ENCODE measurements at regions not wholly inside any gene's neighbourhood (a gene's known extent, or its start where the extent isn't known, plus 50 kb on each side); places are given as distances from the start of the nearest gene placed in this dataset.
A peak's percentile ranks its signal among the peaks of the same experiment; 100 is the strongest.

DNA sequence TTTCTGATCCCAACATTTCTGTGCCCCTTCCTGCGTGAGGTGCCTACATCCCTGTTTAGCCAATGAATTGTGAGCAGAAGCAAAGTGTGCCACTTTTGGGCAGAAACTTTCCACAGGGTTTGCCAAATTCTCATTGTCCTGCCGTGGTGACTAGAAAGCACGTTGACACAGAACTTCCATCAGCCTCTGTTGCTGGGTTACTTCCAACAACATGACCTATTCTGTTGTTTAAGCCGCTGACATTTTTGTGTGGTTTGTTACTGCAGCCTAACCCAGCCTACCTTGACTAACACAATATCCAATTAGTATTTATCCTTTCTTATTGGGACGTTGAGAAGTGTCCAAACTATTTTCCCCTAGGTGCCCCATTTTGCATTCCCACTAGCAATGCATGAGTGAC is 136.8 kb downstream of the URB2 start:
- no peak for DNase-seq (ENCODE audit: low spot score)

DNA sequence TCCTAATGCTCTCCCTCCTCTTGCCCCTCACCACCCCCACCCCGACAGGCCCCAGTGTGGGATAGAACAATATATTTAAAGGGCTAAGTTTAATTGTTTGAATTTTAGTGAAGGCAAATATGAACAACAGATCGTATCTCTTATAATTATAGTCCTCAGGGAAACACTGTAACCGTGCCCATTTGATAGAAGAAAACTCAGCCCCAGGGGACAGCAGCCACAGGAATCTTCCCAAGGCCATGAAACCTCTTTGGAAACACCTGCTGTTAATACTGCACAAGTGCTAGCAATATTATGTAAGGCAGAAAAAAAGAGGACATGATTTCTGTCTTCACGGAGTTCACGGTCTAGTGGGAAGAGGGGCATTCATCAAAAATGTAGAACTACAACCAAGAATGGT is 142.2 kb downstream of the URB2 start:
- DNase-seq (ENCODE audit: low spot score), result no peak

DNA sequence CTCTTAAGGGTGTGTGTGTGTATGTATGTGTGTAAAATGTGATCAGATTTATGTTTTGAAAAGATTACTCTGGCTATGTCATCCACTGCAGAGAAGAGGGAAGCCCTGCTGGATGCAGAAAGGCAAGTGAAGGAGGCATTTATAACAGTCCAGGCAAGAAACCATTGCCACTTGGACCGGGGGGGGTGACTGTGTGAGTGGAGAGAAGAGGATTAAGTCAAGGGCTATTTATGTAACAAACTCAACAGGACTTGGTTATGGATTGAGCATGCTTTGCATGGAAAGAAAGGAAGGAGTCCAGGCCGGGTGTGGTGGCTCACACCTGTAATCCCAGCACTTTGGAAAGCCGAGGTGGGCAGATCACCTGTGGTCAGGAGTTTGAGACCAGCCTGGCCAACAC is 143.0 kb downstream of the URB2 start:
- no peak for DNase-seq (ENCODE audit: low spot score)

DNA sequence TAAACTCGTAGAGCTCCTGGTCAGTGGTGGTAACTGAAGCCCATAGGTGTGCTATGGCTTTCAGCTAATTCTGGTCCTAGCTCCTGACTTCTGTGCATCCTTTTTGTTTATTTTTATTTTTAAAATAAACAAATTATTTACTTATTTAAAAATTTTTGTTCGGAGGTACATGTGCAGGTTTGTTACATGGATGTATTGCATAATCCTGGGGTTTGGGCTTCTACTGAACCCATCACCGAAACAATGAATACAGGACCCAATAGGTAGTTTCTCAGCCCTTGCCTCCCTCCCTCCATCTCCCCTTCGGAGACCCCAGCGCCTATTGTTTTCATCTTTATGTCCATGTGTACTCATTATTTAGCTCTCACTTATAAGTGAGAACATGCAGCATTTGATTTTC is 143.8 kb downstream of the URB2 start:
- DNase-seq (ENCODE audit: low spot score), result no peak

DNA sequence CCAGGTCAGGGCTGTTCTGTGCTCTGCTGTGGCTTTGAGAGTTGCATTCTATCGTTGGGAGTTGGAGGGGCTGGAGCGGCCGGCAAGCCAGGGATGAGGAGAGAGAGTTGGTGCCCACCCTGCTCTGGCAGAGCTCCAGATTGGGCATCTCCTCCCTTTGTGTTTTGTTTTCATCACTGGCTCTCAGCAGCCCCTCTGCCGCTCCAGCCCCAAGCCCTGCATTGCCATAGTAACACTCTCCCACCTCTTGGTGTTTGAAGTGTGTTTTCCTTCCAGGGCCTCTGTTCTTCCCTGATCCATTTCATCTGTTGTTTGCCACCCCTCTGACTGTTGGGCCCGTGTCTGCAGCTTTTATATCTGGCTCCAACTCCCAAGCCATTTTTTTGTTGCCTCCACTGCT is 152.7 kb downstream of the URB2 start:
- no peak for DNase-seq (ENCODE audit: low spot score)

DNA sequence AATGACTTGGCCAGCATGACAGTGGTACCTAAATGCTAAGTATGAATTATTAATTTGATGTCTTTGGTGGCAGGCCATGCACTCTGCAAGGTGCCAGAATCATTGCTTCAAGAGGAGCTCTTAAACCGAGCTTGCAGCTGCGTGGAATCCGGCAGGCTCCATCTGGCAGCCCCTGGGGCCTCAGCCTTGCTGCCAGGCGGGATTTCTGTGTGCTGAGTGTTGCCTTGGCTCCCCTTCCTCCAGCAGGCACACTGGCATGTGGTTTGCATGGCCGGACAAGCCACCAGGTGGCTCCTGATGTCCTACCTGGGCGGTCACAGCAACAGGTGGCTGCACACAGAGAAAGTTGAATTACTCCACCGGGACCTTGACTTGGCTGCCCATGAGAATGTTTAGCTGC is 155.4 kb downstream of the URB2 start:
- DNase-seq (ENCODE audit: low spot score), result no peak

DNA sequence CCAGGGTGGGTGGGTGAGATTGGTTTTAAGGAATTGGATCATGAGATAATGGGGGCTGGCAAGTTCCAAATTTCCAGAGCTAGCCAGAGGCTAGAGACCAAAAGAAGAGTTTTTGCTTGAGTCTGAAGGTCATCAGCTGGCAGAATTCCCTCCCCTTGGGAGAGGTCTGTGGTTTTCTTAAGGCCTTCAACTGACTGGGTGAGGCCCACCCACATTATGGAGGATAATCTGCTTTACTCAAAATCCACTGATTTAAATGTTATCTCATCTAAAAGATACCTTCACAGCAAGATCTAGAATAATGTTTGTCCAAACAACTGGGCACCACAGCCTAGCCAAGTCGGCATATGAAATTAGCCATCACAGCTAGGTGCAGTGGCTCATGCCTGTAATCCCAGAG is 156.4 kb downstream of the URB2 start:
- DNase-seq (ENCODE audit: low spot score), result no peak

DNA sequence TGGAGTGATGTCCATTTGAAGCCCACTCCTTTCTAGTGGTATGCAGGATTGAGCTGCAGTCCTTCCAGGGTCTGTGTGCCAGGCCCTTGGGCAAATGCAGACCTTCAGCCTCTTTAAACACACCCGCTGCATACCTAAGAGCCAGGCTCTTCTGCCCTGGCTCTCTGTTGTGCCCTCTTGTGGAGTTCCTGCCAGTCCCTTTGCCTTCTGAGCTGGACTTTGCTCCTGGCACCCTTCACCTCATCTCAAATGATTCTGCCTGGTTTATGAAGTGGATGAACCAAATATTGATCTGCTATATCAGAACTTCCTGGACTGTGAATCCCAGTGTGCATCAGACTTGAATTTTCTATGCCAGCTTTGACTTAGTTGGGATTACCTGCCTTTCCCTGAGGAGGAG is 158.8 kb downstream of the URB2 start:
- peak; percentile 8 for DNase-seq (ENCODE audit: low spot score)

DNA sequence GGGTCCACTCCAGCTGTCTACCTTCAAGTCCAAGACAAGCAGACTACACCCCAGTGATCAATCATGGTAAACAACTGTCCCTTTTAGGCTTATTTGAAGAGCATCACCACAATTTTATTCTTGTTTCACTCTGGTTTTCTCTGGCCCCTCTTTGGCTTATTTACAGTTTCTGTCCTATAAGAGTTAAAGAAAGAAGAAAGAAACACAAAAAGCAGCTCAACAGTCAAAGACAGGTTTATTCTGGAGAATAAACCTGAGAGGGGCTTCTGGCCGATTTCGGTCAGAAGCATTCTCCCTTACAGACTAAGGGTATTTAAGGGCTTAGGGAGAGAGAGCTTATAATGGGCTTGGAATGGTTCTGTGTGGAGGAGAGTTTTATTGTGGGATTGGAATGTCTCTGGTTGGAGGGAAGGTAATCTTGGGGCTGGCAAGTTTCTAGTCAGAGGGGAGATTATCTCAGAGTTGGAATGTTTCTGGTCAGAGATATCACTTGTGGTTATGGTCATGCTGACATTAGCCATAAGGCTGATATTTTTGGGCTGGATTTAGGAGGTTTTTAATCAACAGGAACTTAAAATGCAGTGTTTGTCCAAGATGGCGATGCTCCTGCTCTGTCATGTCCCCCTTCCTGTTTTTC is 161.0 kb downstream of the URB2 start:
- DNase-seq (ENCODE audit: low spot score), result no peak

DNA sequence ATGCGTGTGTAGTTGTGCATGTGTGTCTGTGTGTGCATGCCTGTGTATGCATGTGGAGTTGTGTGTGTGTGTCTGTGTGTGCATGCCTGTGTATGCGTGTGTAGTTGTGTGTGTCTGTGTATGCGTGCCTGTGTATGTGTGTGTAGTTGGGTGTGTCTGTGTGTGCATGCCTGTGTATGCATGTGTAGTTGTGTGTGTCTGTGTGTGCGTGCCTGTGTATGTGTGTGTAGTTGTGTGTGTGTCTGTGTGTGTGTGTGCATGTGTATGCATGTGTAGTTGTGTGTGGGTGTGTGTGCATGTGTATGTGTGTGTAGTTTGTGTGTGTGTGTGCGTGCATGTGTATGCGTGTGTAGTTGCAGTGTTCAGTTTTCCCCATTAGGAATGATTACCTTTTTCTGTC is 162.0 kb downstream of the URB2 start:
- DNase-seq (ENCODE audit: low spot score), result no peak

DNA sequence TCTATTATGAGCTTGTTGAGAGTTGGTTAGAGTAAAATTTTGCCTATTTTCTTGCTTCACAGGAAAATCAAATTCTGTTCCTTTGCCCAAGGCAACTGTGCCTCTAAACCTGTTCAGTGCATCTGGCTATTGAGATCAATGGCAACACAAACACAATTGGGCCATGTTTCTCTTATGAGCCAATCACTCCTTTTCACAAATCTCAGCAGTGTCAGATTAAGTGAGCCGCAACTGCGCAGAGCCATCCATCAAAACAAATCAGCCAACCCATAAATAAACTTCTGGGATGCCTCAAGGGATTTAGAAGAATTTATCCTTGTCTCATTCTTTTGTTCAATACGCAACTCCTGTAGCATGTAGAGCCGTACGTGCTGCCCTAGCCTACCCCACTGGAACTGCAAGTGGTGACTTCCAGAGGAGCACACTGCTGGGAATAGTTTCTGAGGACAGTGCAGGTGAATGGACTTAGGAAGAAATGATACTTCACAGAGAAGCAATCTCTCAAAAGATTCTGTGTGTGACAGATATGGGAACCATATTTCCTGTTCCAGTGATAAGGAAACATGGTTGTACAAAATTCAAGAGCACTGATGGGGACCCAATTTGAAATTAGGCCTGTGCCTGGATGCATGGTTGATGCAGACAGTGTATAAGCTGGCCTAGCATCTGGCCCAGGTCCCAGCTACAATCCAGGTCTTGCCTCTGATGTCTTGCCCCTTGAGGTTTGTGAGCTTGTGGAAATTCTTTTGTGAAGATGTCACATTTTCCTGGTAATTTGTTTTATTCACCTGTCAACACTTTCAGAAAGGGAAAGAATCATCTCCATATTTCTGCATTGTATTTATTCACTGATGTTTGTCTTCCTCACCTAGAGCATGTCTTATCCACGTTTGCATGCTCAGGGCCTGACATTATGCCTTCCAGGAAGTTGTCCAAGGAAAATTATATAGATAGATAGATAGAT is 166.2 kb downstream of the URB2 start:
- no peak for DNase-seq (ENCODE audit: low spot score)

DNA sequence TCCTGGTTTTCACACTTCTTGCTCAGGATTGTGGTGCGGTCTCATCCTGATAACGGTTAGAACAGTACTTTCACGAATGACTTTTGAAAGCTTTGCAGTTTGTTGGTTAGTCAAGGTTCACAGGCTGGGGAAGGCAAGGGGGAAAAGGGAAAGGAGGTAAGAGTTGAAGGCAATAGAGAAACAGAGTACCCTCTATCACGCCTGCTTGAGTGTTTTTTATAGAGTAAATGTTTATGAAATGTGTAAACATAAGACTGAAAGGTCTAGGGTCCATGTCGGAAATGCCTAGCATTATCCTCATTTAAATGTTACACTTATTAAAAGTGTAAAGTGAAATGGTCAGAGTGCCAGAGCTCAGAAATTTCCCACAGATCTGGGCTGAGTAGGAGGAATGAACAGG is 167.4 kb downstream of the URB2 start:
- no peak for DNase-seq (ENCODE audit: low spot score)

DNA sequence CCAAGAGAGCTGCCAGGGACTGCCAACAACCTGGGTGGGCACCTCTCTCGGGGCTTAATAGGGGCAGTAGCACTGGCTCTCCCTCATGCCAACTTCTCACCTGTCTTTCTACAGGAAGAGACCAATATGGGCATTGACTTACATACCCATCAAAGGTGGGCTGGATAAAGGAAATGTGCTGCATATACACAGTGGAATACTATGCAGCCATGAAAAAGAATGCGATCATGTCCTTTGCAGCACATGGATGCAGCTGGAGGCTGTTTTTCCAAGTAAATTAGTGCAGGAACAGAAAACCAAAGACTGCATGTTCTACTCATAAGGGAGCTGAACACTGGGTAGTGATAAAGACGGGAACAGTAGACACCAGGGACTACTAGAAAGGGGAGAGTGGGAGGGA is 172.5 kb downstream of the URB2 start:
- no peak for DNase-seq (ENCODE audit: low spot score)

DNA sequence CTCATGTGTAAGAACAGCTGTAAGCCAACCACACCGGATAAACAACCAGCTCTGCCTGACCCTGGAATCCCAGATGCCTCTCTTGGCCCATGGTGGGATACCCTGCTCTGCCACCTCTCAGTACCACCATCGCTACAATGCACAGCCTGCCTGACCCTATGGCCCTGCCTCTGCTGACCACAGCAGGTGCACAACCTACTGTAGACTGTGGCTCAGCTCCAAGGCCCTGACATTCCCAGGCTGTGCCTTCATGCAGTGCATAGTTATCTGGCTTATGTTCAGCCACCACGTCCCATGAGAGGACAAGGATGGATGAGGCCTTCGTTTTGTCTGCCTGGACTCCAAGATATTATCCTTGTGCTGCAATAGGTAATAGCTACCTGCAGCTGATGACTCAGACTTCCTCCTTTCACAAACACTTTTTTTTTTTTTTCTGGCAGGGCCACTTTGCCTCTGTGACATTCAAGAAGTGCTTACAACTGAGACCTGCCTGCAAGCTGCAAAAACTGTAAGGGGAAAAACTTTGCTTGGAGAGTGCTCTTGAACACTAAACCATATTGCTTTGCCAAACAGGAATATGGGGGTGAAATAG is 177.7 kb downstream of the URB2 start:
- DNase-seq (ENCODE audit: low spot score), result no peak

DNA sequence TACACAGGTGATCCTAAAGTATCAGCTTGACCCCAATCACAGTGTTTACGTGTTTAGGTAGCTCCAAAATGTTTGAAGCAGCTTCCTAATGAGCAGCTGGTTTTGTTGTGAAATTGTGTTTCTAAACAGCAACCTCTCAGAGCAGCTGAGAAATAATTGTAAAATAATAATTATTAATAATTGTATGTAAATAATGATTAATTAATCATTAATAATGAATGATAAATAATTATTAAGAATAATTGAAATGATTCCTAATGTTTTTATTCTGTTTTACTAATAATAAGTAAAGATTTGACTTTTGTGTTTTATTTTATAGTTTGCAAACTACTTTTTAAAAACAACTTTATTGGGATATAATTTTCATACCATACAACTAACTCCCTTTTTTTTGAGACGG is 182.2 kb downstream of the URB2 start:
- no peak for DNase-seq (ENCODE audit: low spot score)

DNA sequence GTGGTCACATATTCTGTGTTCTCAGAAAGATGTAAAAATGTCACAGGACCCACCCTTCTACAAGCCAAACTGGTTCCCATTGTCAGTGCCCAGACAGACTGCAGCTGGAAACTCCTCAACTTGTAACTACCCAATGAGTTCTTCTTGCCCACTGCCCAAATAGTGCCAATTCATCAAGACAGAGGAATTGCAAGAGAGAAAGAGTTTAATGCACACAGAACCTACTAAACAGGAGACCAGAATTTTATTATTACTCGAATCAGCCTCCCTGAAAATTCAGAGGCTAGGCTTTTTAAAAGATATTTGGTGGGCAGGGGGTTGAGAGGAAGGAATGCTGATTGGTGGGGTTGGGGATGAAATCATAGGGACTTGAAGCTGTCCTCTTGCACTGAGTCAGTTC is 184.1 kb downstream of the URB2 start:
- DNase-seq (ENCODE audit: low spot score), result no peak

DNA sequence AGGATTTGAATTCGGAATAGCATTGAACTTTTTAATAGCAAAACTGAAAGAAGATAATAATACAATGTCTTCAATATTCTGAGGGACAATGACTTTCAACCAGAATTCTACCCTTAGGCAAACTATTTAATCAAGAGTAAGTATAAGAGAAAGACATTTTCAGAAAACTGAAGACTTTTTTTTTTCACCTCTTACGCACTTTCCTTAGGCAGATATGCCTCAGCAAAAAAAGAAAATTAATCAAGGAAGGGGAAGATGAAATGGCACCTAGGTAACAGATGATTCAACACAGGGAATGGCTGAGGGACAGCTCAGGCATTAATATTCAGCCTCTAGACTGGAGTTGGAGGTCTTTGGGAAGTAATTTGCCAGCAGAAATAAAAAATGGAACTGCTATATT is 184.9 kb downstream of the URB2 start:
- no peak for DNase-seq (ENCODE audit: low spot score)

DNA sequence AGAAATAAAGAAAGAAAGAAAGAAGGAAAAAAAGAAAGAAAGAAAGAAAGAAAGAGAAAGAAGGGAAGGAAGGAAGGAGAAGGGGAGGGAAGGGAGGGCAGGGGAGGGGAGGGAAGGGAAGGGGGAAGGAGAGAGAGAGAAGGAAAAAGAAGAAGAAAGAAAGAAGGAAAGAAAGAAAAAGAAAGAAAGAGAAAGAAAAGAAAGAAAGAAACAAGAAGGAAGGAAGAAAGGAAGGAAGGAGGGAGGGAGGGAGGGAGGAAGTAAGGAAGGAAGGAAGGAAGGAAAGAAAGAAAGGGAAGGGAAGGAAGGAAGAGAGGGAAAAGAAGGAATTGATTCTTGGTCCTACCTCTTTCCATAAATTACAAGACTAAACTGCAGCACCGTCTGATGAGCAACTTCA is 186.1 kb downstream of the URB2 start:
- DNase-seq (ENCODE audit: low spot score), result no peak

DNA sequence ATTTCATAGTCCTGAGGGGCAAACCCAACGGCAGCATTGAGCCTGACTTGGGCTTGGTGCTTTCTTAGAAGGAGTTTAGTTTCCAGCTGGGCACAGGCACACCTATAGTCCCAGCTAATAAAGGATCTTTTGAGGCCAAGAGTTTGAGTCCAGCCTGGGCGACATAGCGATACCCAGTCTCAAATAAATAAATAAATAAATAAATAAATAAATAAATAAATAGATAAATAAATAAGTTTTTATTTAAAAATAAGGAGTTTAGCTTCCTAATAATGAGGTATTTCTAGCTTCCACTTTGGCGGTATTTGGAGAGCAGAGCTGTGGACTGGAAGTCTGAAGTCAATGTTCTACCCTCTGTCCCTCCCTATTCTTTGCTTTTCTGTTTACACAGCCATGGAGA is 186.6 kb downstream of the URB2 start:
- DNase-seq (ENCODE audit: low spot score), result no peak

DNA sequence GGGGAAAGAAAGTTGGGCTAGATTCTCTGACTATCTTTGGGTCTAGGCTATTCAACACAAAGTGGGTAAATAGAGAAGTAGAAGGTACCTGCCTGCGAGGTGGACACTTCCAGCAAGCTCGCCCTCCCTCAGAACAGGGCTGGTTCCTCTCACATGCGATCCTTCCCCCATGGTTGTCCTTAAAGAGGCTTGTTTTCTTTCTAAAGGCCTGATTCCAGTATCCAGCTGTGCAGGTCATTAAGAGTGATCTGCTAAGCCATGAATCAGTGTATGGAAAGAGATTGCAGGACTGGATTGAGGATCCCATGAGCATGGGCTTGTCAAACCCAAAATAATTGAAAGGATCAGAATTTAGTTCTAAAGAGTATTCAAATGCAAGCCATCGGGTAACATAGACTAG is 189.0 kb downstream of the URB2 start:
- no peak for DNase-seq (ENCODE audit: low spot score)

DNA sequence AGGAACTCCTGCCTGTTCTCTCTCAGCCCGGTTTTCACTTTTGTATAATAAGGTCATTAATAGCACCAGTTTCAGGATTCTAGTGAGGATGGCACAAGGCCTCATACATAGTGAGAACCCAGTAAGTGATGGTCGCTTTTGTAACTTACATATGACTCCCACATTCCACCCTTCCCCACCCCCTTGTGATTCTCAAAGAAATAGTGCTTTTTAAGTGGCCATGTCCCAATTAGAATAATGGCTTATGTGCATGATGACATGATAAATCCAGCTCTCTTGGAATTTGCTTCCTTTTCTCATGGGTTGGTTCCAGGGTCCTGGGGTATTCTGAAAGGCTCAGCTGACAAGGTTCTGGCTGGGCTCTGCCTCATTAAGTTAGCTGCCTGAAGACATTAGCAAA is 189.9 kb downstream of the URB2 start:
- no peak for DNase-seq (ENCODE audit: low spot score)

DNA sequence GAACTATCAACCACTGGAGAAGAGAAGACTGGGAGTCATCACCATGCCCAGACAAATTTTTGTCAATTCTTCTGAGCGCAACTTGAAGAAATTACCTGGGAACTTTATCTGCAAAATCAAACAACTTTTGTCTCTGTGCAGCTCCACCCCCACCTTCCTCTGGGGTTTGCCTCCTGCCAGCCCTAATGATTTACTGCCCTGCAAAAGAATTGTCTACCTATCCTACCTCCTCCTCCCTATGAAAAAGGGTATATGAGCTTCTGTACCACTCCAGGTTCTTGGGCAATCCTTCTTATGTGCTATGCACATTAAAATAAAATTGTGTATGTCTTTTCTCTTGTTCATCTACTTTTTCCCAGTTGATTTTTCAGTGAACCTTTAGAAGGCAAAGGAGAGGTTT is 191.9 kb downstream of the URB2 start:
- no peak for DNase-seq (ENCODE audit: low spot score)

DNA sequence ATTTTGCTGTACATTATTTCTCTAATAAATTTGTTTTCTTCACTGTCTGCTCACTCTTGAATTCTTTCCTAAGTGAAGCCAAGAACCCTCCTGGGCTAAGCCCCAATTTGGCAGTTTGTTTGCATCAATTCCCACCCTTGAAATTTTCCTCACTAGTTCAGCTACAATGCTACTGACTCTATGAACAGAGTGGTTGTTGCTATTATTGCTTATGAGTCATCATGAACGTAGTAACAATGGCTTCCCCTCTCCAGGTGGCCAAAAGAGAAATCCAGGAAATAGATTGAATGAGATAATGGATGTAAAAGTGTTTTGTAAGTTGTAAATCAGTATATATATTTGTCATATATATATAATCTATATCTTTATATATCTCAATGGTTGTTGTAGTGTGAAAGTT is 193.0 kb downstream of the URB2 start:
- no peak for DNase-seq (ENCODE audit: low spot score)
